GM23338 (cell line): ENCODE measurements at regions not wholly inside any gene's neighbourhood (a gene's known extent, or its start where the extent isn't known, plus 50 kb on each side); places are given as distances from the start of the nearest gene placed in this dataset.

Experiments
- CREB1 ChIP-seq: fragments of 250-450 bp; sonication (Bioruptor Pico); IDR thresholded peaks from 2 replicates; pipeline ENCODE4 v1.5.0; 2020; ENCODE audit warnings: low read depth, mild to moderate bottlenecking, moderate library complexity
- CTCF ChIP-seq, 2 experiments: fragments of 200-600 bp in 1 of 2; sonication (generic) in 1 of 2; conservative IDR thresholded peaks; 2 replicates each; pipeline versions ENCODE4 v1.5.1 to v1.6.1; 2016 to 2017; ENCODE audit warnings: antibody characterized with exemption in 2 of 2, low read depth in 2 of 2, mild to moderate bottlenecking in 2 of 2, moderate library complexity in 1 of 2
- ETS1 ChIP-seq: IDR thresholded peaks from 2 replicates; pipeline ENCODE4 v1.6.1; 2016; ENCODE audit warnings: antibody characterized with exemption
- EZH2 ChIP-seq: fragments of 200-600 bp; sonication (generic); IDR thresholded peaks from one replicate; pipeline ENCODE4 v1.8.0; 2017; ENCODE audit warnings: antibody characterized with exemption, mild to moderate bottlenecking, low read depth; ENCODE audit not compliant: unreplicated experiment
- EZH2phosphoT487 ChIP-seq: fragments of 200-600 bp; sonication (generic); IDR thresholded peaks from one replicate; pipeline ENCODE4 v1.8.1; 2018; ENCODE audit warnings: antibody characterized with exemption; ENCODE audit not compliant: unreplicated experiment
- JUNB ChIP-seq: IDR thresholded peaks from one replicate; pipeline ENCODE4 v1.6.1; 2016; ENCODE audit warnings: antibody characterized with exemption; ENCODE audit not compliant: unreplicated experiment
- POLR2AphosphoS5 ChIP-seq: IDR thresholded peaks from 2 replicates; pipeline ENCODE4 v1.6.1; 2016; ENCODE audit warnings: antibody characterized with exemption, low read depth
- REST ChIP-seq: IDR thresholded peaks from one replicate; pipeline ENCODE4 v1.6.1; 2018; ENCODE audit warnings: antibody characterized with exemption; ENCODE audit not compliant: unreplicated experiment
- STAT1 ChIP-seq: IDR thresholded peaks from one replicate; pipeline ENCODE4 v1.6.1; 2016; ENCODE audit warnings: antibody characterized with exemption; ENCODE audit not compliant: unreplicated experiment
- ZNF331 ChIP-seq: fragments of 250-450 bp; sonication (Bioruptor Pico); IDR thresholded peaks from 2 replicates; pipeline ENCODE4 v1.5.0; 2020; ENCODE audit warnings: low read depth, mild to moderate bottlenecking, moderate library complexity

- no peak for TF ChIP-seq CREB1 (CRISPR knock-in tag)
- peak; percentile 66 to 88 for TF ChIP-seq CTCF (conservative IDR thresholded peaks at IDR 0.05; ENCODE audit: low read depth in 2 of 2)
- TF ChIP-seq EZH2 = no peak
- TF ChIP-seq REST = no peak
- no peak for TF ChIP-seq POLR2AphosphoS5
- TF ChIP-seq EZH2phosphoT487 = no peak
- TF ChIP-seq JUNB = no peak
- TF ChIP-seq ZNF331 = no peak
- no peak for TF ChIP-seq STAT1
- no peak for TF ChIP-seq ETS1
These were observed 1333.9 kb upstream of the TENM3 start for GRCh38 chr4:180909279-180909678.
